GM18508 (cell line): ENCODE measurements at regions not wholly inside any gene's neighbourhood (a gene's known extent, or its start where the extent isn't known, plus 50 kb on each side); places are given as distances from the start of the nearest gene placed in this dataset.

Experiments
- ATAC-seq: cut with Tn5 transposase; IDR thresholded peaks from one replicate; pipeline ENCODE4 v1.9.1; 2021; ENCODE audit warnings: moderate number of reproducible peaks; ENCODE audit not compliant: insufficient read depth, unreplicated experiment

DNA sequence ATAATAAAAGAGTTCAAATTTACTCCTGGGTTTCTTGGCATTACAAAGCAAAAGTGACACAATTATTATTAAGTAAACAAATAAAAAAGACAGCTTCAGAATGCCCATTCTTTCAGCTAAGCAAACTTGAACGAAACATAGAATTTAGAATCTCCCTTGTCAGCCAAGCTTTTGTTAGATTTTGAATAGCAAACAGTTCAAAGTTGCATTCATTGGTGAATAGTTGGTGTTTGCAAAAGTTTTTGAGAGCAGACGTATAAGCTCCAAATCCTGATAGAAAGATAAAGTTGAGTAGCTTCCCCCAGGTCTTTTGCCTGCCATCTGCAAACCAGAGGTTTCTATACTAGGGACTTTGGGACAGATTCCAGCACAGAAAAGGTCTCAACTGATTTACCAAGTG, 434.3 kb upstream of the TNP1 start:
- ATAC-seq = no peak

DNA sequence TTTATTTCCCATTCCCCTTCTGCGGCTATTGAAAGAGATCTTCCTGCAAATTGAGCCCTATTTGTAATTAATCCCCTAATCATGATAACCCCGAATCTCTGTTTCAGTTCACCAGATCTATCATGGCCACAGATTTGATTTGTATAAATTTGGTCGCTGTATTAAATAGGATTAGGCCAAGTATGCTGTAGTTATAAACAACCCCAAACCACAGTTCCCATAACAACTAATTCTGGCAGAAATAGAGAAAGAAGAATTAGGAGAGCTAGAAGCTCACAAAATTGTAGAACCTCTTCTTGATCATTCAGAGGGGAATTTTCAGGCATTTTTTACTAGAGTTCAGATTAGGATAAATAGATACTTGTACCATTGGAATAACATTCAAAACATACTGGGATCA, 433.7 kb upstream of the TNP1 start:
- no peak for ATAC-seq

- ATAC-seq = no peak
Measured at GRCh38 chr2:217293046-217293445, 433.2 kb upstream of the TNP1 start.

DNA sequence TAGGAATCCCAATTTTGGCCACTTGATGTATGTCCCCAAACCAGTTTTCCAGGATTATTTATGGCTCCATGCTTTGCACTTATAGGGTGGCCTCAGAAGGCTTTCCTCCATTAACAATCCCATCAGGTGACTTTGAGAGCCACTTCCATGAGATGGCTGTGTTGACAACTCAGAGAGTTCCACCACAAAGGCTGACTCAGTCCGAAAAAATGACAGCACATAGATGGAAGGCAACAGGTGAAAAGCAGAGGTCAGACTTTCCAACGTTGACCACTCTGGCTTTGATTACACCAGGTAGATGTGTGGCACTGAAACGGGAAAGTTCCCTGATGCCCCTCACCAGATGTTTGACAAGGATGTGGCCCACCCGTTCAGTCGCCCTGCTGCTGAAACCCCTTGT, 431.4 kb upstream of the TNP1 start:
- ATAC-seq = no peak

DNA sequence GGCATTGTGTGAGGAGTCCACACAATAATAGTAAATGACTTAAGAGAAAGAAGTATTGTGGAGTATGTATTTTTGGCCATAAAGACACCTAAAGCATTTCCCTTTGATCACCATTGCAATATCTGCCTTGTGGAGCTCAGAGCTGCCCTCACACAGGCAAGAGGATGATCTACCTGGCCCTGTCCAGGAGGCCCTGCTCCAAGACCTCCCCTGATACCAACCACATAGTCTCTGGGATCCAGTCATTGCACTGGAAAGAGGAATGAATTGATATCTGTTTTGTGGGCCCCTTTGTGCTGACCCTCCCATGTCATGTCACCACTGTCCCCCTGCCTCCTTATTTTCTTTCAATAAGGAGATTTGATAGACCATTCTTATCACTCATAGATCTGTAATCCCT, 430.6 kb upstream of the TNP1 start:
- ATAC-seq = no peak

DNA sequence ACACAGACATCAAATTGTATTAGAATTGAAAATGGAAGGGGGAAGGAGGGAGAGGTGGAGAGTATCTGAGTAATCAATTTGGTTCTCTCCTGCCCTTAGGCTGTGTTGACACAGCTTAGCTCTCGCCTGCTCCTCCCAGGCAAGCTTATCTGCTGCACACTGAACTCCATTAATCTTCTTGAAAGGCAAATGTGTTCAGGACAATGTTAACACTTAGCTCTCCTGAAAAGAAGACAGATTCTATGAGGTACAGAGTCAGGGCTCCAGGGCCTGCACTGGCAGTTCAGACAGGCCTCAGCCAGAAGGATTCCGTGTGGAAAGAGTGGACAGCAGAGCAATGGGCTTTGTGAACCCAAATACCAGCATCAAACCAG, 430.0 kb upstream of the TNP1 start:
- ATAC-seq = no peak

- no peak for ATAC-seq
Measured at GRCh38 chr2:217289177-217289906, 429.5 kb upstream of the TNP1 start.

- no peak for ATAC-seq
Measured at GRCh38 chr2:217288472-217289063, 428.7 kb upstream of the TNP1 start.

DNA sequence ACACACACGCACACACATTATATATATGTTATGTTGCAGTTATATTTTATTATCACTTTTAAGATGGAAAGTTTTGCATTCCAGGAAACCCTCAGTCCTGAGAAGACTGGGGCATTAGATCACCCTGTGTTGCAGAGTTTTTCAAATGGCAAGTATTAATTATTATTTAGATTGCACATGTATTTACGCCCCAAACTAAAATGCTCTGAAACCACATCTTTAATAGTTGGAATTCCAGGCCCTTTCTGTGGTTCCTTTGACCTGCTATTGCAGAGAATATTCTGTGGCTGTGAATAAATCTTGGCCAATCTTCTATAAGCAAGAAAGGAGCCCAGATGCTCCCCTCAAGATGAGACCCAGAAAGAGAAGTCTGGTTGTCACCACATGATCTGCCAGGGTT, 427.0 kb upstream of the TNP1 start:
- ATAC-seq = no peak

GRCh38 chr2:217285926-217286325, 426.1 kb upstream of the TNP1 start:
- ATAC-seq = no peak

DNA sequence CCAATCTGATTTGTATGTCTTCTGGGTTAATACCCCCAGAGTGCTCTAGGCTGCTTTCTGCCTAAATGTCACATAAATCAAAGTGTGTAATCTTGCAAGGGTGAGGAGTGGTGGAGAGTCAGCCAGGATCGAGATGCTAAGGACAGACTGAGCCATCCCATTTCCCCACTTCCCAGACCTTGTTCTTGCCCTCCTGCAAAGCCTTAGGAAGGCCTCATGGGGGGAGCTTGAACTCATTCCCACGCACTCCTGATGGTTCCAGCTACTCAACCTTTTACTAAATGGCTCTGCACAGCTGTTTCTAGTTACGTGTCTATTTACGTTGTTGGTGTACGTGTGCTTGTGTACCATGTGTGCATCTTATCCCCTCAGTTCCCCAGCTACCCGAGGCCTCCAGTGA, 423.6 kb upstream of the TNP1 start:
- ATAC-seq = no peak

GRCh38 chr2:217282531-217282930, 422.7 kb upstream of the TNP1 start:
- no peak for ATAC-seq

- ATAC-seq = no peak
Measured at GRCh38 chr2:217279556-217279955, 419.7 kb upstream of the TNP1 start.

- ATAC-seq = no peak
Measured at GRCh38 chr2:217279140-217279539, 419.3 kb upstream of the TNP1 start.

GRCh38 chr2:217277646-217278398, 418.0 kb upstream of the TNP1 start:
- no peak for ATAC-seq

DNA sequence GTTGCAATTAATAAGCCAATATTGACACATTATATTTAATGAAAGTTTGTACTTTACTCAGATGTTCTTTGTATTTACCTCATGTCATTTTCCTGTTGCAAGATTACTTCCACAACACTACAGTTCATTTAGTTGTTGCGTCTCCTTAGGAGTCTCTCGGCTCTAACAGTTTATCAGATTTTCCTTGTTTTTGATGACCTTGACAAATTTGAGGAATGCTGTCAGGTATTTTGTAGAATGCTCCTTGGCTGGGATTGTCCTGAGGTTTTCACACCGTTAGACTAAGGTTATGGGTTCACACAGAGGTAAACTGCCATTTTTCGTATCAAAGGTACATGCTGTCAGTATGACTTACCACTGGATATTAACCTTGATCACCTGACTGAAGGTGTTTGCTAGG, 416.6 kb upstream of the TNP1 start:
- no peak for ATAC-seq

- ATAC-seq = no peak
Measured at GRCh38 chr2:217275091-217275490, 415.2 kb upstream of the TNP1 start.

DNA sequence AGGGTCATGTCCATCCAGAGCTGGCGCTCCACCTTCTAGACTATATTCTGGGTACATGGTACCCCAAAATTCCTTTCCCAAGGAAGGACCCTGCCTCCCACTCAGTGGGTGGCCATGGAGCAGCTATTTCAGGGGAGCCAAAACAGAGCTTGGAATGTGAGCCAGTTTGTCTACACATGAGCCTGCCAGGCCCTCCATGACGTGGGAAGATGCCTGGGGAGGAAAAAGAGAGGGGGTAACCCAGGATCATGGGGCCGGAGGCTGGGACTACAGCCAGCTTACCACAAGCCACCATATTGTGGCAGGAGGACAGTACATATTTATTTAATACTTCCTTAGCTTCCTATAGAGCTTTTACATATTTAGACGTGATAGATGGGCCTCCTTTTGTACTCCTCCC, 414.7 kb upstream of the TNP1 start:
- ATAC-seq = no peak

DNA sequence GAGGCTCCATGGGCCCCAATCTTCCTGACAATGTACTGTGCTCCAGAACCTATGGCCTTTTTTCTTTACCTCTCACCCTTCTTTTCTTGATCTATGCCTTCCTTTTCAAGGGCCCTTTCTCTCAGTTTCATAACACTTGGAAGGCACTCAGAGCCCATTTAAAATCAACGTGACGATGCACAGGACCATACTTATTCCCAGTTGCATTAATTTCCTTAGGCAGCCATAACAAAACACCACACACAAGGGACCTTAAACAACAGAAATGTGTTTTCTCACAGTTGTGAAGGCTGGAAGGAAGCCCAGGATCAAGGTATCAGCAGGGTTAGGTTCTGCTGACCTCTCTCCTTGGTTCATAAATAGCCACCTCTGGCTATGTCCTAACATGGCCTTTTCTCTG, 414.0 kb upstream of the TNP1 start:
- no peak for ATAC-seq

DNA sequence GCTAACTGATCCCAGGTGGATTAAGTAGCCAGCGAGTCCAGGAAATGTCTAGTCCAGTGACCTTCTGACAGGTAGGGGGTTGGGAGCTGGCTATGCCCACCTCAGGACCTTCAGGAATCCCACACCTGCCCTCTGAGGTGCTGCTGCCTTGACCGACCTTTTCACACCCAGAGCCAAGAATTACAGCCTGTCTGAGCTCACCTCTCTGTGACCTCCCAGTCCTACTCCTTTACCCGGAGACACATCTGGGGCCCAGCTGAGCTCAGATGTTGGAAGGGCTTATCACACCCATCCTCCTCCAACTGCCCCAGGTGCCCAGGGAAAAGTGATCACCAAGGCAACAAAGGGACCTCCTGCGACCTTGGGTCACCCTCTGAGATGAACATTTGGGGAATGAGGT, 413.3 kb upstream of the TNP1 start:
- ATAC-seq = no peak

GRCh38 chr2:217271813-217272212, 411.9 kb upstream of the TNP1 start:
- ATAC-seq = no peak
